ENCODE measurements at regions not wholly inside any gene's neighbourhood (a gene's known extent, or its start where the extent isn't known, plus 50 kb on each side); places are given as distances from the start of the nearest gene placed in this dataset.

GRCh38 chr21:35697321-35697808 lies 363.0 kb downstream of the SETD4 start:
- H4K20me1 ChIP-seq (ENCODE audit: control insufficient read depth, insufficient read depth, insufficient read length): no peaks in the 10 kb centered on the region
- H2BK12ac ChIP-seq (ENCODE audit: insufficient read length, low read depth, low read length): no peak overlapping the region
- no peak overlapping the region for H2BK15ac ChIP-seq (ENCODE audit: low read depth, low read length)
- no peaks in the 10 kb centered on the region for H3K23me2 ChIP-seq (ENCODE audit: insufficient read length, low read depth, low read length, poor library complexity, severe bottlenecking)
- no peak overlapping the region for H4K5ac ChIP-seq (ENCODE audit: insufficient read length, low read depth, low read length)
- H2BK5ac ChIP-seq (ENCODE audit: insufficient read length, low read length): no peak overlapping the region
- no peak for DNase-seq
- H2AFZ ChIP-seq (ENCODE audit: low read length): no peak overlapping the region
- no CpG with 5 or more reads among the region's 3 CpGs for WGBS (ENCODE audit: extremely low coverage, insufficient read length, low lambda C conversion rate)
- no peak overlapping the region; the same call in 1 of the 2 replicates for H3K14ac ChIP-seq (ENCODE audit: insufficient read depth, low read length)
- no peak overlapping the region for H3K4me2 ChIP-seq (ENCODE audit: insufficient read depth, insufficient read length, low read length)
- H3T11ph ChIP-seq (ENCODE audit: low read length): no peak overlapping the region
- no peaks in the 10 kb centered on the region for H3K79me1 ChIP-seq (ENCODE audit: insufficient read depth, low read depth, low read length, poor library complexity, severe bottlenecking)
- Mint-ChIP-seq H3K4me1 (peaks cover 1 to 3% of the 10 kb centered on the region in 2 experiments), H3K36me3 (ENCODE audit: insufficient read depth in 1 of 3, low read depth in 3 of 3) (no peaks in the 10 kb centered on the region), H3K27ac (no peak overlapping the region), H3K27me3 (ENCODE audit: low read depth) (0 out of 2 replicates have a peak, but pooled peaks cover 2% of the 10 kb centered on the region), H3K4me3 (no peak overlapping the region), H3K9me3 (no peaks in the 10 kb centered on the region)
- H2AK5ac ChIP-seq (ENCODE audit: insufficient read length, low read length): no peak overlapping the region
- no peak overlapping the region for H3K18ac ChIP-seq (ENCODE audit: insufficient read length, low read depth, low read length)
- H2BK20ac ChIP-seq (ENCODE audit: low read depth, low read length, poor library complexity, severe bottlenecking): no peak overlapping the region
- H2BK120ac ChIP-seq (ENCODE audit: low read depth, low read length, poor library complexity, severe bottlenecking): no peak overlapping the region
- no peak for TF ChIP-seq CTCF (conservative IDR thresholded peaks at IDR 0.05)
- no peak overlapping the region for H3K56ac ChIP-seq (ENCODE audit: insufficient read length, low read depth, low read length)
- no peak overlapping the region for H3K27ac ChIP-seq (ENCODE audit: insufficient read length, low read depth, low read length)
- H4K8ac ChIP-seq (replicated peaks; ENCODE audit: insufficient read length, low read depth, low read length): no peak overlapping the region
- no peaks in the 10 kb centered on the region for H3K9me3 ChIP-seq (ENCODE audit: control insufficient read depth, low read depth, low read length)
- no peak overlapping the region for H3K9ac ChIP-seq (ENCODE audit: extremely low read depth, insufficient read length, low read length)
- no peaks in the 10 kb centered on the region for H3K79me2 ChIP-seq (ENCODE audit: insufficient read depth, low read length)
- no peaks in the 10 kb centered on the region for H3K27me3 ChIP-seq (ENCODE audit: insufficient read depth, low read length)
- H3K23ac ChIP-seq (ENCODE audit: insufficient read length, low read depth, low read length): no peak overlapping the region
- H3K4ac ChIP-seq (ENCODE audit: low read depth, low read length): no peak overlapping the region
- H3K4me1 ChIP-seq (ENCODE audit: insufficient read depth, low read length): peaks cover 2% of the 10 kb centered on the region; the same call in 1 of the 2 replicates
- H4K91ac ChIP-seq (ENCODE audit: insufficient read length, low read depth, low read length): no peak overlapping the region

Data from H9 (cell line).